MM.1S (cell line): ENCODE measurements at regions not wholly inside any gene's neighbourhood (a gene's known extent, or its start where the extent isn't known, plus 50 kb on each side); places are given as distances from the start of the nearest gene placed in this dataset.

Experiments used
- CTCF ChIP-seq: fragments of 300-600 bp; sonication (generic); IDR thresholded peaks from 2 replicates; pipeline ENCODE4 v1.5.1; 2016; ENCODE audit warnings: antibody characterized with exemption, low read length, mixed read lengths
- EZH2 ChIP-seq: fragments of 300-600 bp; sonication (generic); optimal IDR thresholded peaks from 2 replicates; pipeline ENCODE3; 2017; ENCODE audit warnings: low read depth, mild to moderate bottlenecking, antibody characterized with exemption, low read length, mixed read lengths
- EZH2phosphoT487 ChIP-seq: fragments of 300-600 bp; sonication (generic); IDR thresholded peaks from 2 replicates; pipeline ENCODE4 v1.6.1; 2018; ENCODE audit warnings: antibody characterized with exemption, low read length

GRCh38 chr16:26547681-26548080 lies 519.0 kb upstream of the C16orf82 start:
- TF ChIP-seq CTCF (no peak), EZH2phosphoT487 (no peak), EZH2 (no peak)
